ENCODE measurements at regions not wholly inside any gene's neighbourhood (a gene's known extent, or its start where the extent isn't known, plus 50 kb on each side); places are given as distances from the start of the nearest gene placed in this dataset.

- TF ChIP-seq, protein P1, sequence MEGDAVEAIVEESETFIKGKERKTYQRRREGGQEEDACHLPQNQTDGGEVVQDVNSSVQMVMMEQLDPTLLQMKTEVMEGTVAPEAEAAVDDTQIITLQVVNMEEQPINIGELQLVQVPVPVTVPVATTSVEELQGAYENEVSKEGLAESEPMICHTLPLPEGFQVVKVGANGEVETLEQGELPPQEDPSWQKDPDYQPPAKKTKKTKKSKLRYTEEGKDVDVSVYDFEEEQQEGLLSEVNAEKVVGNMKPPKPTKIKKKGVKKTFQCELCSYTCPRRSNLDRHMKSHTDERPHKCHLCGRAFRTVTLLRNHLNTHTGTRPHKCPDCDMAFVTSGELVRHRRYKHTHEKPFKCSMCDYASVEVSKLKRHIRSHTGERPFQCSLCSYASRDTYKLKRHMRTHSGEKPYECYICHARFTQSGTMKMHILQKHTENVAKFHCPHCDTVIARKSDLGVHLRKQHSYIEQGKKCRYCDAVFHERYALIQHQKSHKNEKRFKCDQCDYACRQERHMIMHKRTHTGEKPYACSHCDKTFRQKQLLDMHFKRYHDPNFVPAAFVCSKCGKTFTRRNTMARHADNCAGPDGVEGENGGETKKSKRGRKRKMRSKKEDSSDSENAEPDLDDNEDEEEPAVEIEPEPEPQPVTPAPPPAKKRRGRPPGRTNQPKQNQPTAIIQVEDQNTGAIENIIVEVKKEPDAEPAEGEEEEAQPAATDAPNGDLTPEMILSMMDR (IDR thresholded peaks at IDR 0.05) = no peak
- no peak overlapping the region for H3K4me3 Mint-ChIP-seq
- ChIA-PET CTCF (no interaction called here), POLR2A (no interaction called here)
- intact Hi-C loops (cut with micrococcal nuclease) = no loop called here
- H3K9me3 Mint-ChIP-seq = peaks cover 10% of the 10 kb centered on the region
- H3K27me3 Mint-ChIP-seq = no peaks in the 10 kb centered on the region
- ATAC-seq (no peak), DNase-seq (no peak)
- H3K27ac Mint-ChIP-seq = no peak overlapping the region
- no peaks in the 10 kb centered on the region for H3K36me3 Mint-ChIP-seq (ENCODE audit: low read depth)
- peaks cover 3% of the 10 kb centered on the region for H3K4me1 Mint-ChIP-seq (ENCODE audit: low read depth)
These were observed 72.8 kb upstream of the ATP8A1 start for GRCh38 chr4:42729505-42730237.

- no peak for ATAC-seq
- intact Hi-C loops (cut with micrococcal nuclease) = no loop called here
- Mint-ChIP-seq H3K9me3 (peaks cover 5% of the 10 kb centered on the region), H3K4me3 (no peak overlapping the region), H3K27me3 (no peaks in the 10 kb centered on the region), H3K4me1 (ENCODE audit: low read depth) (no peaks in the 10 kb centered on the region), H3K36me3 (ENCODE audit: low read depth) (no peaks in the 10 kb centered on the region), H3K27ac (no peak overlapping the region)
- no peak for DNase-seq
- POLR2A ChIA-PET = no interaction called here
- CTCF ChIA-PET = no interaction called here
- TF ChIP-seq, protein P1 (IDR thresholded peaks at IDR 0.05) = no peak
These were observed 67.5 kb upstream of the ATP8A1 start for GRCh38 chr4:42724451-42724850.

DNA sequence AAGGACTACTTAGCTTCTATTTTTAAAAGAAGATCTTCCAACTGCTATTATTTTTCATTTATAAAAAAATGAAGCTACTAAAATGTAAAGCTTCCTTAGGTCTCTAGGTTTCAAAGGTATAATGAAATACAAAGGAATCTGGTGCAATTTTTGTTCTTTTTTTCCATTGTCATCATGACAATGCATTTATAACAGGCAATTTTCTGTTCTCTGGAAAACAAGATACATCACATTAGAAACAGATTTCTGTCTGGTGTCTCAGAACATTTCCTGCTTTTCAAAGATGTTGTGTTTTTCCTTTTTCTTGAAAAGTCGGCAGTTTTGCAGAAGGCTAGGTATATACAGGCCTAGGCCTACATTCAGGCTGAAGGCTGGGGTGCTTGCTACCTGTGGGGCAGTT lies 63.6 kb upstream of the ATP8A1 start:
- CTCF ChIA-PET = interaction anchor here (0.7 kb wide), 1 partner anchor 155 kb away, joined by 3 read pairs; no protein-coding TSS in a partner anchor
- POLR2A ChIA-PET = no interaction called here
- no peak for ATAC-seq
- no peaks in the 10 kb centered on the region for H3K27me3 Mint-ChIP-seq
- intact Hi-C loops (cut with micrococcal nuclease) = no loop called here
- H3K4me3 Mint-ChIP-seq = no peak overlapping the region
- H3K9me3 Mint-ChIP-seq = no peaks in the 10 kb centered on the region
- TF ChIP-seq, protein P1 (IDR thresholded peaks at IDR 0.05) = no peak
- no peak overlapping the region for H3K27ac Mint-ChIP-seq
- H3K36me3 Mint-ChIP-seq (ENCODE audit: low read depth) = no peaks in the 10 kb centered on the region
- no peak for DNase-seq
- peaks cover 7% of the 10 kb centered on the region for H3K4me1 Mint-ChIP-seq (ENCODE audit: low read depth)

DNA sequence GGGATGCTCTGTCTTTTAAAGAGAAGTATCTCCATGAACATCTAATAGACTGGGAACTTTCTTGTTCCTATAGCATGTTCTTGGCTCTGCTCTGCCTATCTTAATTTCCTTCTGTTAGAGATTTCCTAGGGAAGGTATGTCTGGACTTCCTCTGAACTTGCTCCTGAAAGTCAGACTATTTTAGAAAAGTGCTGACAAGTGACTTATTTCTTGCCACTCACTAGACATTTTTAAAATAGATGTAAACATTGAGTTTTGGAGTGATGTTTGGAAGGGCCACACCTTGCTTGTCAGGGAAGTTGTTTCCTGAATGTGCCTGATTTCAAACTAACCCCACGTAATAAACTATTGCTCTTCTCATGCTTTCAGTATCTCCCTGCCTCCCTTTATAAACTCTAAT lies 62.4 kb upstream of the ATP8A1 start:
- CTCF ChIA-PET = no interaction called here
- no peak for DNase-seq
- no peaks in the 10 kb centered on the region for H3K27me3 Mint-ChIP-seq
- H3K9me3 Mint-ChIP-seq = no peaks in the 10 kb centered on the region
- ATAC-seq = no peak
- TF ChIP-seq, protein P1 (IDR thresholded peaks at IDR 0.05) = no peak
- H3K4me3 Mint-ChIP-seq = no peak overlapping the region
- intact Hi-C loops (cut with micrococcal nuclease) = no loop called here
- H3K4me1 Mint-ChIP-seq (ENCODE audit: low read depth) = peaks cover 7% of the 10 kb centered on the region
- POLR2A ChIA-PET = no interaction called here
- H3K36me3 Mint-ChIP-seq (ENCODE audit: low read depth) = no peaks in the 10 kb centered on the region
- no peak overlapping the region for H3K27ac Mint-ChIP-seq

DNA sequence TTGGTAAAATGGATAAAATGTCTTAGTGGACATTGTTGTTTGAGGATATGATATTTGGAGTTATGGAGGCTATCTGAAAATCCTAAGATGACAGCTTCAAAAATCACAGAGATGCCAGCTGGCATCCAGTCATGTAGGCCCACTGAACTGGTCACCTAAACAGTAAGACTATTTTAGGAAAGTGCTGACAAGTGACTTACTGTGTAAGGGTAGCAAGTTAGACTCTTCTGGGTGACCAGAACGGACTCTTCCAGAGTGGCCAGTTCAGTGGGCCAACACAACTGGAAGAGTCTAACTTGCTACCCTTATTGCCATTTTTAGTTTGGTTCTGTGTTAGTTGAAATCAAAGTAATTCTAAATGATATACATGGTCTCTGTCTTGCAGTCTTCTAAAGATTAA lies 61.4 kb upstream of the ATP8A1 start:
- Mint-ChIP-seq H3K9me3 (no peaks in the 10 kb centered on the region), H3K4me3 (no peak overlapping the region), H3K4me1 (ENCODE audit: low read depth) (peaks cover 7% of the 10 kb centered on the region), H3K27ac (no peak overlapping the region), H3K36me3 (ENCODE audit: low read depth) (no peaks in the 10 kb centered on the region), H3K27me3 (no peaks in the 10 kb centered on the region)
- no peak for ATAC-seq
- POLR2A ChIA-PET = interaction anchor here (0.6 kb wide), 1 partner anchor 48 kb away, joined by 3 read pairs; no protein-coding TSS in a partner anchor
- TF ChIP-seq, protein P1 (IDR thresholded peaks at IDR 0.05) = no peak
- CTCF ChIA-PET = no interaction called here
- no peak for DNase-seq
- intact Hi-C loops (cut with micrococcal nuclease) = no loop called here
